ENCODE measurements at regions not wholly inside any gene's neighbourhood (a gene's known extent, or its start where the extent isn't known, plus 50 kb on each side); places are given as distances from the start of the nearest gene placed in this dataset.
A peak's percentile ranks its signal among the peaks of the same experiment; 100 is the strongest.

GRCh38 chr1:29524285-29525065 lies 288.2 kb downstream of the PTPRU start:
- in situ Hi-C loops (cut with HindIII; ENCODE audit: low sequenced_read_pairs), result no loop called here
- no peak for DNase-seq (ENCODE audit: low spot score)

DNA sequence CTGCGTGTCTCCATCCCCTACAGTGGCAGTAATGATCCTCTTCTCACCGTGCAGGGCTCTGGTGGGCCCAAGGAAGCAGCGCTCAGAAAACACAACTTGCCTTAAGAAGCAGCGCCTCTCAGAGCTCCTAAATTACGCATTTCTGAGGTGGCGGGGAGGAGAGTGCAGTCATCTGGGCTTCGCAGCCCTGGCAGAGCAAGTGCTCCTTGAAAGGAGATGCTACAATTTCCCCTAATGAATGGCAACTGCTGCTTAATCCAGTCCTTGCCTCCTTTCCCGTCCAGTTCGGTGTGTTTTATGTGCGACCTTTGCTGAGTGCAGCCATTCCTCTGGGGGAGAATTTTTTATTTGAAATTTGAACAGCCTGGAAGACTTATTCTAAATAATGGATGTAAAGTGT lies 287.3 kb downstream of the PTPRU start:
- in situ Hi-C loops (cut with HindIII; ENCODE audit: low sequenced_read_pairs), result no loop called here
- DNase-seq (ENCODE audit: low spot score), result no peak

DNA sequence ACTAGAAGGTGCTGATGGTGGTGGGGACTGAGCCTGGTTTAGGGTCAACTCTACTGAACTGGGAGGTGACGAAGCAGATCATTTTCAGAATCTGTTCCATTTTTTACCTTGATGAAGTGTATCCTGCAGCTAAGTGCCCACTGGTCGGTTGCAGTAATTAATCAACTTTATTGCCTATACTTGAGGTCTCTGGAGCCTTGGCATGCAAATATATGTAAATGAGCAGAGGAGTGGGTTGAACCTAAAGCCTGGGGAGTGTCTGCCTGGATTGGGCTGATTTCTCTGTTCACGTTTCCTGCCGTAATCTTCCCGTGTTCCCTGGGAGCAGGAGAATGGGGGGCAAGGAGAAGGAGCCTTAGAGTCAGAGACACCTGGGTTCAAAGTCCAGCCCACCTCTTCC lies 286.8 kb downstream of the PTPRU start:
- in situ Hi-C loops (cut with HindIII; ENCODE audit: low sequenced_read_pairs), result no loop called here
- no peak for DNase-seq (ENCODE audit: low spot score)

DNA sequence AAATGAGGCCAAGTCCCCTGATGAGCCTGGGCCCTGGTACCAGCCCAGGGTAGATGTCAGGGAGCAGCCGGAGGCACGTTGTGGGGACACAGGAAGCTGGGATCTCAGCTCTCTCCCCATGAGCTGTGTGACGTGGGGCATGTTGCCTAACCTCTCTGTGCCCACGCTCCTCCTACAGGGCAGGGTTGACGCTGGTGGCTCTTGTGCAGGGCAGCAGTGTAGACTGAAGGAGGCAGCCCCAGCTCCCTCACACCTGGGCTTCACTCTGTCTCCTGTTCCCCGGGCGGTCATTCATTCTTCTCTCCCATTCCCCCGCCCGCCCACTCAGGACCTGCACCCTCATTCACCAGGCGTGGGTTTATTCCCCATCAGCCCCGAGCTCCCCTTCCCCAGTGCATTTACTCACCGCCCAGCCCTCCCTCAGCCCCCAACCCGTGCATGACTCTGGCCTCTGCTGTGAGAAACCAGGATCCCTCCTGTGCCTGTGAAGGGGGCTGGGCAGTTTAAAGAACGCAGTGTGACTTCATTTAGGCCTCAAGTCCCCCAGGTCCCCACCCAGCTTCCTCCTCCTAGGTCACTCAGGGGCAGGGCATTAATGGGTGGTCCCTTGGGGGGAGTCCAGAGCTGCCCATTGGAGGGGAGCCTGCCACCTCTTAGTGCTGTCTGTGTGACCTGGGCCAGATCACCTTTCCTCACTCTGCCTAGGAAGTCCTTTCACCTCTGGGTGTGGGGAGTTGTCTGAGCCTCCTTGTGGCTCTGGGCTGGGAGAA lies 285.7 kb downstream of the PTPRU start:
- in situ Hi-C loops (cut with HindIII; ENCODE audit: low sequenced_read_pairs), result no loop called here
- no peak for DNase-seq (ENCODE audit: low spot score)

DNA sequence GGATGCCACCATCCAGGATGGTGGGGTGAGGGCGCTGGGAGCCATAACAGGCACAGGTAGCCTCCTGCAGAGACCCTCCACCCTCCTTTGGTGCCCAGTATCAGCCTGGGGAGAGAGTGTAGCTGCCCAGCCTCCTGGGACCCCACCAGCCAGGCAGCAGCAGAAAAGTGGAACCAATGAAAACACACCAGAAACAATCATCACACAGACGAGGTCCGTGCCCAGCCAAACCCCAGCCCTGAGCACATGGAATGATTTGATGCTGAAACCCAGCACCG lies 285.1 kb downstream of the PTPRU start:
- in situ Hi-C loops (cut with HindIII; ENCODE audit: low sequenced_read_pairs), result no loop called here

GRCh38 chr1:29520571-29521437 lies 284.5 kb downstream of the PTPRU start:
- peak; percentile 26 for DNase-seq (ENCODE audit: low spot score)
- in situ Hi-C loops (cut with HindIII; ENCODE audit: low sequenced_read_pairs), result no loop called here

More for the DNA sequence above, 285.1 kb downstream of the PTPRU start:
- DNase-seq (ENCODE audit: low spot score), result no peak

- in situ Hi-C loops (cut with HindIII; ENCODE audit: low sequenced_read_pairs), result no loop called here
These were observed 283.4 kb downstream of the PTPRU start for GRCh38 chr1:29519788-29520110.

DNA sequence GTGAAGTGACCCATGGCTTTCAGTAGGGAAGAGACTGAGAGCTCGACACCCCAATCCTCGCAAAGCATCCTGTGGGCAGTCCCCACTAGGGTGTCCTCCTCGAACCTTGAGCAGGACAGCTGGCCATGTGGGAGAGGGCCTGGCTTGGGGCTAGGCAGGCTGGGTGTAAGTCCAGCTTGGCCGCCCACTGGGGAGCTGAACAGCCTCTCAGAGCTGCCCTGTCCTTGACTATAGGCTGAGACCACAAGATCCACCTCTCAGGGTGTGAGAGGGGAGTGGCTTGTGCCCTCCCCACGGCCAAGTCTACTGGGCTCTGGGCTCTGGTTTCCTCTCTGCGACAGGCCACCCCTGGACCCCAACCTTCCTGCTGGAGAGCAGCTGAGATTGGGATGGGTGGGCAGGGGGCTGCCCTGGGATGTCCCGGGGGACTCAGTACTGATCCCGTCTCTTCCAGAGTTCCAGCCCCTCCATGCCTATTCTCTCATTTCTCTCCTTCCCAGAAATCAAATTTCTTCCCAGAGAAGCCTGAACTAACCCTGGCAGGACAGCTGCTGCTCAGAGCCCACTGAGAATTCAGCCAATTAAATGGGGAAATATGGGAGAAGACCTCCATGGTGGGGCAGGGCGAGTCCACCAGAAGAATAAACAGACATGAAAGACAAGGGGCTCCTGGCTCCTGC lies 282.9 kb downstream of the PTPRU start:
- in situ Hi-C loops (cut with HindIII; ENCODE audit: low sequenced_read_pairs), result no loop called here
- DNase-seq (ENCODE audit: low spot score), result no peak

More at GRCh38 chr1:29519788-29520110, 283.4 kb downstream of the PTPRU start:
- DNase-seq (ENCODE audit: low spot score), result peak; percentile 41

DNA sequence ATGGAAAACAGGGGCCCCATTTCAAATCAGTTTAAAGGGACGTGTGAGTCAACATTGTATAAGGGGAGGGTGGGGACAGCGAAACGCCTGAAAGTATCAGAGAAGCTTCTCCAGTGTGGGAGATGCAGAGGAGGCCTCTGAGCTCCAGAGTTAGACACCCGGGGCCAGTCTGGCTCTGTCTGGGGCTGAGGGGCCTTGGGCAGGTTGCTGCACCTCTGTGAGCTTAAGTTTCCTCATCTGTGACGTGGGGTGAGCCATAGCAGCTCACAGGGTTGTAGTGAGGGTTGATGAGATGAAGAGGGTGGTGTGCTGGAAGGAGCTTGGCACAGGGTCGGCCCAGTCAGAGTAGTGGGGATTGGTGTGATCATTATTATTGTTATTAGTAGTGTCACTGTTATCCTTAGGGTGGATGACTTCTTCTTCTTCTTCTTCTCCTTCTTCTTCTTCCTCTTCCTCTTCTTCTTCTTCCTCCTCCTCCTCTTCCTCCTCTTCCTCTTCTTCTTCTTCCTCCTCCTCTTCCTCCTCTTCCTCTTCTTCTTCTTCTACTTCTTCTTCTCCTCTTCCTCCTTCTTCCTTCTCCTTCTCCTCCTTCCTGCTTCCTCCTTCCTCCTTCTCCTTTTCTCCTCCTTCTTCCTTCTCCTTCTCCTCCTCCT lies 282.0 kb downstream of the PTPRU start:
- DNase-seq (ENCODE audit: low spot score), result no peak
- in situ Hi-C loops (cut with HindIII; ENCODE audit: low sequenced_read_pairs), result no loop called here

DNA sequence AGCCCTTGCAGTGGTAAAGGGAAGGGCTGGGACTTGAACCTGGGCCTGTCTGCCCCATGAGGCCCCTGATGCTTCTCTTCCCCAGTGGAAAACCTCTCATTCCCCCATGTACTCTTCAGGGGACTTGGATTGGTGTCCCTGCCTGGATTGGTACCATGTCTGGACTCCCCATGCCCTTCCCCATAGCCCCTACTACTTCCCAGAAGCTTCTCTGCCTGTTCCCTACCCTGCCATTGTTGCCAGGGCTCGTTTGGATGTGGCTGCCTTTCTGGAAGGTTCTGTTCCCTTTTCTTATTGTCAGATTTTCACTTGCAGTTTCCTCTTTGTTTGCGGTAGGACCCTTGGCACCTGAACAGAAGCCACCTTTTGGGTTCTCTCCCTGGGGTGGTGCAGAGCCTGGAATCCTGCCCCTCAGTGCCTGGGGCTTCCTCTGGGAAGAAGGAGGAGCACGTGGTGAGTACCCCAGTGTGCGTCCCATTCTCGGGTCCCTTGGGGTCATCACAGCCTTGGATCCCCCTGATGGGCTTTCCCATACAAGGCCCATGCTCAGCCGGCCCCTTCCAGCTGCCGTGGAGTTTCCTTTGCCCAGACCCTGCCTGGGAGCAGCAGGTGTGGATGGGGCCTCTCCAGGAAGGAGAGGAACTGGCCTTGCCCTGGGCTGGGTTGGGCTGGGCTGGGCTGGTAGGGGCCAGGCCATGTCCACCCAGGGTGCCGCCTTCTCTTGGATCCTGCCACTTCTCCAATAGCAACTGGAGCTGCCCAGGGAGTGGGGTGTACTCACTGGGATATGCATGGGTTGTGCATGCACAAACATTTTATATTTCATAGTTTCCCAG lies 281.1 kb downstream of the PTPRU start:
- in situ Hi-C loops (cut with HindIII; ENCODE audit: low sequenced_read_pairs), result no loop called here
- DNase-seq (ENCODE audit: low spot score), result no peak

DNA sequence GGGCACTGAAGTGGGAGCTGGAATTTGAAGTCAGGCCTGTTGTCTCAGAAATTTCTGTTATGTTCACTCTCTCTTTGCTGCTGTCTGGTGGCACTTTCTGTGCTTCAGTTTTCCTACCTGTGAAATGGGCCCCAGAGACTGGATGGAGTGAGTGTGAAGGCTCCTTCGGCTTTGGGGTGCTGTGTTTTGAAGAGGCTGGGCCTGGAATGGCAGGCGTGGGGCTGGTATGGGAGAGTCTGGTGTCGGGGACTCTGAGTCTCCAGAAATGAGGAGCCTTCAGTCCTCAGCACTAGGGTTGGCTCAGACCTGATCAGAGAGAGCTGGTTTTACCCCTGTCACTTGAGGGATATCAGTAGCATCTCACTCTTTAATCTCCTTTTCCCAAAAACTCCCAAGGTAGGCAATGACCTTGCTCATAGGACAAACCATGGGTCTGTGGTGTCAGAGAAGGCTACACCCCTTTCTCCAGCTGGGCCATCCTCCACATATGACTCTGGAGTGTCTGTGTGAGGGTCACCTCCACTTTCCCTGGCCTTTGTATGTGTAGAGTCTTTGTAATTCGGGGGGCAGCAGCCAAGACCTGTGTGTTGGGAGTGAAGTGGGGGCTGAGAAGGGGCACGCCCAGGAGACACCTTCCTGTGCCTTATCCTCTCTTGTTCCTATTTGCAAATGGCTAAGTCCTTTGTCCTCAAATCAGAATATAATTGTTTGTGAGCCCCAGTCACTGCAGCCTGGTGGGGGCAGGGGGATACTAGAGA lies 279.9 kb downstream of the PTPRU start:
- in situ Hi-C loops (cut with HindIII; ENCODE audit: low sequenced_read_pairs), result no loop called here
- DNase-seq (ENCODE audit: low spot score), result no peak

GRCh38 chr1:29515170-29515955 lies 279.0 kb downstream of the PTPRU start:
- no peak for DNase-seq (ENCODE audit: low spot score)
- in situ Hi-C loops (cut with HindIII; ENCODE audit: low sequenced_read_pairs), result no loop called here

DNA sequence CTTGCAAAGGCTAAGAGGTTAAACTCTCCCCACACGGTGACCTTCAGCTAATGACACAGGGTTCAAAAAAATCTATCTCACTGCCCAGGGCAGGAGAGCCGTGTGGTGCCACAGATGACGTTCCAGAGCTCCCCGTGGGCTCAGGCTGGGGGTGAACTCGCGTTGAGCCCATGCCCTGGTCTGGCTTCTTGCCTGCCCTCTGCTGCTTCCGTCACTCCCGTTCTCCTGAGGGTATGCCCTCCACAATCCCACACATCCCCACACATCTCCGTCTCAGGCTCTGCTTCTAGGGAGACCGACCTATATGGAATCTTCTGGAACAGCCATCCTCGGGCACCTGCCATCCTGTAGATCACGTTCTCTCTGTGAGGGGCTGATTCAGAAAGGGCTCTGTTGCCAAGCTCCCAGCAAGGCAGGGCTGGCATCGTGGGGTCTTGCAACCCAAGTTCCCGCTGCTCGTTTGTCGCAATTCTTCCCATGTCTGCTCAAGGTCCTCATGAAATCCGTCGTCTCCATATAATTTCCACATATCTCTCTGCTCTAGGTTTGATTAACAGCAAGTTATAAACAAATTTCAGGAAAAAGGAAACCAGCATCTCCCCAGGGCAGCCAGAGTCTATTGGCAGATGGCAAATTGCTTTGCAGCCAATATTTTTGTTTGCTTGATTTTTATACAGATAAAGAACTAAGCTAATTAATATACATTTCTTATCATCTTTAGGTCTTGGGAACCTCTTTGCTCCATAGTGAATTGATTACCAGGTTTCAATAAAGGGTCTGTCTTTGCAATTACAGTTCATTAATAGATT lies 278.2 kb downstream of the PTPRU start:
- no peak for DNase-seq (ENCODE audit: low spot score)
- in situ Hi-C loops (cut with HindIII; ENCODE audit: low sequenced_read_pairs), result no loop called here

DNA sequence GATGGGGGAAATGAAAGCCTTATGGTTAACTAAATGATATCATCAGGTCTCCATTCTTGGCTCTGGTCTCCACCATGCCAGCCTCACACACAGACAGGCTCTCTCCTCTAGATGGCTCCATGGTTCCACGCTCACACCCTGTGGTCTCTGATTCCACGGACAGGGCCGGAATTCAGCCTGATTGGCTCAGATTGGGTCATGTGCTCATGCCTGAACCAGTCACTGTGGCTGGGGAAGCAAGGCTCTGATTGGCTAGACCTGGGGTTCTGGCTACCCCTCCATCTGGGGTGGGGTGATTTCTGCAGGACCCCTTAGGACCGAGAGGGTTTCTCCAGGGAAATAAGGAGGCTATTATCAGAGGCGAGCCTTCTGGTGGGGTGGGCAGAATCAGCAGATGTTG lies 277.0 kb downstream of the PTPRU start:
- in situ Hi-C loops (cut with HindIII; ENCODE audit: low sequenced_read_pairs), result no loop called here
- peak; percentile 13 for DNase-seq (ENCODE audit: low spot score)

DNA sequence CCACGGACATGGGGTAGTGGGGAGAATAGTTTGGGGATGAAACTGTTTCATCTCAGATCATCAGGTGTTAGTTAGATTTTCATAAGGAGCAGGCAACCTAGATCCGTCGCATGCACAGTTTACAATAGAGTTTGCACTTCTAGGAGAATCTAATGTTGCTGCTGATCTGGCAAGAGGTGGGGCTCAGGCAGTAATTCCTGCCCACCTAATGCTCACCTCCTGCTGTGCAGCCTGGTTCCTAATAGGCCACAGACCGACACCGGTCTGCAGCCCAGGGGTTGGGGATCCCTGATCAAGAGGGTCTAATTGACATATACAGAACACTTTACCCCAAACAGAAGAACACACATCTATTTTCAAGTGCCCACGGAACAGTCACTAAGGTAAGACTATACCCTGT lies 275.1 kb downstream of the PTPRU start:
- in situ Hi-C loops (cut with HindIII; ENCODE audit: low sequenced_read_pairs), result no loop called here
- no peak for DNase-seq (ENCODE audit: low spot score)

- in situ Hi-C loops (cut with HindIII; ENCODE audit: low sequenced_read_pairs), result no loop called here
- no peak for DNase-seq (ENCODE audit: low spot score)
These were observed 272.3 kb downstream of the PTPRU start for GRCh38 chr1:29508458-29509107.
